ENCODE measurements at regions not wholly inside any gene's neighbourhood (a gene's known extent, or its start where the extent isn't known, plus 50 kb on each side); places are given as distances from the start of the nearest gene placed in this dataset.

- no peak for TF ChIP-seq HMGXB4 (CRISPR knock-in tag; IDR thresholded peaks at IDR 0.05; ENCODE audit: borderline replicate concordance)
- TF ChIP-seq HDAC2 (IDR thresholded peaks at IDR 0.05) = no peak
- no peak for TF ChIP-seq PHF8 (IDR thresholded peaks at IDR 0.05; ENCODE audit: borderline replicate concordance, low read depth)
- no peak for TF ChIP-seq CEBPB (IDR thresholded peaks at IDR 0.05)
- no peak for TF ChIP-seq FOXS1 (CRISPR knock-in tag; IDR thresholded peaks at IDR 0.05)
- TF ChIP-seq RNF2 (IDR thresholded peaks at IDR 0.05; ENCODE audit: borderline replicate concordance, low read depth) = no peak
- no peak for TF ChIP-seq CHD4 (IDR thresholded peaks at IDR 0.05; ENCODE audit: borderline replicate concordance)
- TF ChIP-seq HES2 (IDR thresholded peaks at IDR 0.05) = no peak
- TF ChIP-seq NPAS2 (CRISPR knock-in tag; IDR thresholded peaks at IDR 0.05; ENCODE audit: borderline replicate concordance) = no peak
Measured at GRCh38 chr2:23037596-23037995, 347.4 kb upstream of the KLHL29 start (continued).

- no peak for FAIRE-seq
- WGBS (ENCODE audit: missing lambda C conversion rate) = 0% methylated on average over 1 of the region's 1 CpG
Measured at GRCh38 chr2:23041443-23041842, 343.5 kb upstream of the KLHL29 start.

More at GRCh38 chr2:23041443-23041842, 343.5 kb upstream of the KLHL29 start:
- ATAC-seq (no peak), DNase-seq (ENCODE audit: low read depth in 1 of 2, low spot score in 1 of 2) (no peak)
- no peaks in the 10 kb centered on the region for H3K4me1 ChIP-seq
- H3K27ac ChIP-seq = no peak overlapping the region
- POLR2A ChIA-PET = no interaction called here
- TF ChIP-seq HEYL (CRISPR knock-in tag; IDR thresholded peaks at IDR 0.05) (no peak), RAD21 (conservative IDR thresholded peaks at IDR 0.05 in 1 of 2, IDR thresholded peaks at IDR 0.05 in 1 of 2) (no peak), TP53 (CRISPR knock-in tag; IDR thresholded peaks at IDR 0.05) (no peak), RFX5 (IDR thresholded peaks at IDR 0.05) (no peak), GATA3 (IDR thresholded peaks at IDR 0.05; ENCODE audit: borderline replicate concordance) (no peak), MYC (IDR thresholded peaks at IDR 0.05; ENCODE audit: borderline replicate concordance, low read length) (no peak), REST (IDR thresholded peaks at IDR 0.05) (no peak), ZFP36 (IDR thresholded peaks at IDR 0.05; ENCODE audit: borderline replicate concordance, partially characterized antibody) (no peak), JUNB (IDR thresholded peaks at IDR 0.05) (no peak), SREBF2 (IDR thresholded peaks at IDR 0.05) (no peak), ELK1 (IDR thresholded peaks at IDR 0.05; ENCODE audit: low read depth, low read length) (no peak), CTCF (IDR thresholded peaks at IDR 0.05) (no peak), ESRRA (IDR thresholded peaks at IDR 0.05; ENCODE audit: borderline replicate concordance, low read length) (no peak)
- H3K9me3 ChIP-seq = no peaks in the 10 kb centered on the region
- H3K4me2 ChIP-seq = no peak overlapping the region
- no peak overlapping the region for H3K4me3 ChIP-seq
- CTCF ChIA-PET = no interaction called here
